ENCODE measurements at regions not wholly inside any gene's neighbourhood (a gene's known extent, or its start where the extent isn't known, plus 50 kb on each side); places are given as distances from the start of the nearest gene placed in this dataset.

DNA sequence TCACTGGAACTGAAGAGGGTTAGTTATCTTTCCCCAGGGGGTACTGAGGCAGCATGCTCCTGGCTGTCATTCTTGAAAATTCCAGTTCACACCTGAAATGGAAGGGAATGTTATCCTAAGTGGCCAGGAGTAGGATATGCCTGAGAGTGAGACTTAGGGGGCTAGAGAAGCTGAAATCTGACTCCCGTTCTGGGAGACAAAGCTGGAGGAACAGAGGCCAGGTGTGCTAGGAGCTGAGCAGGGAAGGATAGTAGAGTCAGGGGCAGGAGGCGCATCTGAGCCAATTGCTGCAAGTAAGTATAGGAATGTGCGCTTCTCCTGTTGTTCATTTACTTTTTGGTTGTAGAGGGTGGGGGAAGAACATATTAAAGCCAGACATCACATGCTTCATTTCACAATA lies 58.1 kb upstream of the KIAA1217 start:
- no peak for ATAC-seq (replicated peaks)
- H3K9me3 Mint-ChIP-seq: peaks cover 0 to 3% of the 10 kb centered on the region in 2 donors
- no peaks in the 10 kb centered on the region for H3K4me1 Mint-ChIP-seq (ENCODE audit: low read depth in 2 of 2)
- no peaks in the 10 kb centered on the region for H3K27me3 Mint-ChIP-seq
- no peak for DNase-seq
- no peak overlapping the region for H3K27ac Mint-ChIP-seq
- no peaks in the 10 kb centered on the region for H3K36me3 Mint-ChIP-seq (ENCODE audit: insufficient read depth)
- no peak overlapping the region for H3K4me3 Mint-ChIP-seq

DNA sequence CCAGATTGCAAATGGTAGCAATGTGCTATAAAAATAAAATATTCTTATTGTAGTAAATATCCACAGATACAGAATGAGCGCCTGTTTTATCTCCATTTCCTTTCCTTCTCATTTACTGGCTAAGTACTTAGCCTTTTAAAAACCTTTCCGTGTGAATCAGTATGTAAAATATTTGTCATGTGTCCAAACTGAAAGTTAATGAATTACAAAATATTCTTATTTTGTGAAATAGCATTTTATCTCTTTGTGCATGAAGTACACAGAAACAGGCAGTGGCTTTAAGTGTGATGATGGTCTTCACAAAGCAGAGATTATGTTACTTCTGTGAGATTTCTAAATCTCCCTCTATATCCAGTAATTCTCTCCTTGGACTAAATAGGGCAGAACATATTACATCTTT lies 56.7 kb upstream of the KIAA1217 start:
- Mint-ChIP-seq H3K4me3 (no peak overlapping the region), H3K27me3 (no peaks in the 10 kb centered on the region), H3K4me1 (ENCODE audit: low read depth in 2 of 2) (no peaks in the 10 kb centered on the region), H3K9me3 (peaks cover 6 to 8% of the 10 kb centered on the region in 2 donors), H3K27ac (no peak overlapping the region), H3K36me3 (ENCODE audit: insufficient read depth) (no peaks in the 10 kb centered on the region)
- no peak for DNase-seq
- ATAC-seq (replicated peaks): no peak

DNA sequence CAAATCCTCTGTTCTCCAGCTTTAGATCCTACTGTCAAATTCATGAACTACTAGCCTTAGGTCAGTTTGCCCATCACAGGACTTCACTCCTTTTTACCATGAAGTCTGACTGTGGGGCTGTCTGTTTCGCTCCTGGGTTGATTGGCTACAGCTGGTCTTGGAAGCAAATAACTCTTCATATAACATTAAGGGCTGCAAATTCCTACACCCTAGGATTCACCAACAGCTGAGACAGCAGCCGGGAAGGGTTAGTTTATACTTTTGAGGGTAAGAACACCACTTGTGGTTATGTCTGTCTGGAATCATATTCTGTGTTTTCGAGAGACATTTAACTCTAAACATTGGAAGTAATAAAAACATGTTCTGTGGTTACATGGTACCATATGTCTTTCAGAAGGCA lies 55.9 kb upstream of the KIAA1217 start:
- no peak overlapping the region for H3K27ac Mint-ChIP-seq
- DNase-seq: no peak
- no peaks in the 10 kb centered on the region for H3K4me1 Mint-ChIP-seq (ENCODE audit: low read depth in 2 of 2)
- H3K27me3 Mint-ChIP-seq: no peaks in the 10 kb centered on the region
- H3K9me3 Mint-ChIP-seq: peaks cover 6 to 8% of the 10 kb centered on the region in 2 donors
- H3K4me3 Mint-ChIP-seq: no peak overlapping the region
- ATAC-seq (replicated peaks): no peak
- no peaks in the 10 kb centered on the region for H3K36me3 Mint-ChIP-seq (ENCODE audit: insufficient read depth)

DNA sequence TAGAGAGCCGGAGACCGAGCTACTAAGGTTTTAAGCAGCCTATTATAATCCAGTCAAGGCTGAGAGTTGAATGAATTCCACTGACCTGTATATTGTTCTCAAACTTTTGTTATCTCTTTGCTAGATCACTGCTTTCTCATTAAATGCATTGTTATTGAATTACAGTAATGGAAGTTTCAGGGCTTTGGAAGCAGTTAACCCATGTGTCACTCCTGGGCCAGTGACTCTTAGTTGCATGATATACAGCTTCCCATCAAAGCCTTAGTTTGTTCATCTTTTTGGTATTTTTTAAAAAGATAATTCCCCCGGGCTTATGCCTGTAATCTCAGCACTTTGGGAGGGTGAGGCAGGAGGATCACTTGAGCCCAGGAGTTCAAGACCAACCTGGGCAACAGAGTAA lies 55.4 kb upstream of the KIAA1217 start:
- Mint-ChIP-seq H3K27ac (no peak overlapping the region), H3K4me1 (ENCODE audit: low read depth in 2 of 2) (no peaks in the 10 kb centered on the region), H3K27me3 (no peaks in the 10 kb centered on the region), H3K4me3 (no peak overlapping the region), H3K9me3 (peaks cover 4 to 8% of the 10 kb centered on the region in 2 donors), H3K36me3 (ENCODE audit: insufficient read depth) (no peaks in the 10 kb centered on the region)
- ATAC-seq (replicated peaks) (no peak), DNase-seq (no peak)

DNA sequence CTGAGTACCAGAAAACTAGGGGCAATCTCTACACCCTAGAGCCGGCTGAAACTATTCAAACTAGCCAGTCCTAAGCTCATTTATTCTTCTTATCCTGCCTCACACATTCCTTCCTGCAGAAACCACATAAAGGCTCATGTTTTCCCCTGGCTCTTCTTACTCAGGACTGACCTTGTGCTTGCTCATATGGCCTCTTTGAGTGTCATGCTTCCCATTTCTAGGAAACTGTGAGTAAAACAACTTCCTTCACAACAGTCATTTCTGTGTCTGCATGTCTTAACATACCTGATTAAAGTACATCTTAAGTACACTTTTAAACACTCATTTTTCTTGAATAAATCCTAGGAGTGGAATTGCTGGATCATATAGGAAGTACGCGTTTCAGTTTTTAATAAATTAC lies 52.3 kb upstream of the KIAA1217 start:
- Mint-ChIP-seq H3K4me1 (ENCODE audit: low read depth in 2 of 2) (no peaks in the 10 kb centered on the region), H3K27me3 (no peaks in the 10 kb centered on the region), H3K36me3 (ENCODE audit: insufficient read depth) (no peaks in the 10 kb centered on the region), H3K9me3 (peaks cover 3 to 8% of the 10 kb centered on the region in 2 donors), H3K27ac (no peak overlapping the region), H3K4me3 (no peak overlapping the region)
- ATAC-seq (replicated peaks) (no peak), DNase-seq (no peak)

DNA sequence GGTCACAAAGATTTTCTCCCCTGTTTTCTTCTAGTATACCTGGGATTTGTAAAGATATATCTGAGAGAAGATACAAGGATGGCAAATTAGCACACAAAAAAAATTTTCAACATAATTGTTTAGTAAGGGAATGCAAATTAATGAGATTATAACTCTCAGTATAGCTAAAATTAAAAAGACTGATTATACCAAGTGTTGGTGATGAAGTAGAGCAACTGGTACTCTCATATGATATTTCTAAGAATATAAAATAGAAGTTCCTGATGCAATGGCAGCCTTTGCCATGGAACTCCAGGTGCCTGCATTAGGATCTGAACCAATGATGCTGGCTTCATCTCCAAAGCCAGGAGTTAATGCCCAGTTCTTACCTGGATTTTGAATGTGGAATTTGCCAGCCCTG lies 51.4 kb upstream of the KIAA1217 start:
- ATAC-seq (replicated peaks): no peak
- Mint-ChIP-seq H3K9me3 (peaks cover 3 to 8% of the 10 kb centered on the region in 2 donors), H3K27me3 (no peaks in the 10 kb centered on the region), H3K36me3 (ENCODE audit: insufficient read depth) (no peaks in the 10 kb centered on the region), H3K27ac (no peak overlapping the region), H3K4me3 (no peak overlapping the region), H3K4me1 (ENCODE audit: low read depth in 2 of 2) (no peaks in the 10 kb centered on the region)
- DNase-seq: no peak

All from effector memory CD8-positive, alpha-beta T cell (primary cell).